ENCODE measurements at regions not wholly inside any gene's neighbourhood (a gene's known extent, or its start where the extent isn't known, plus 50 kb on each side); places are given as distances from the start of the nearest gene placed in this dataset.

- TF ChIP-seq EZH2 (IDR thresholded peaks at IDR 0.05; ENCODE audit: insufficient read depth, poor library complexity, severe bottlenecking) (no peak), EZH2phosphoT487 (IDR thresholded peaks at IDR 0.05; ENCODE audit: insufficient read depth, low read depth) (no peak)
- Histone ChIP-seq H3K9ac (no peak overlapping the region), H3K9me2 (ENCODE audit: insufficient read depth) (no peaks in the 10 kb centered on the region), H3K9me3 (ENCODE audit: low read depth) (no peaks in the 10 kb centered on the region), H3K4me2 (ENCODE audit: unreplicated experiment) (no peak overlapping the region), H3K36me3 (ENCODE audit: low read depth) (no peaks in the 10 kb centered on the region), H3K79me2 (ENCODE audit: insufficient read depth) (no peaks in the 10 kb centered on the region), H2AFZ (no peak overlapping the region), H4K20me1 (ENCODE audit: insufficient read depth) (no peaks in the 10 kb centered on the region), H3F3A (ENCODE audit: insufficient read depth) (no peaks in the 10 kb centered on the region; the same call in 1 of the 2 replicates), H3K4me3 (no peak overlapping the region), H3K27me3 (replicated peaks; ENCODE audit: insufficient read depth) (no peaks in the 10 kb centered on the region), H3K27ac (no peak overlapping the region), H3K4me1 (ENCODE audit: insufficient read depth) (no peaks in the 10 kb centered on the region; the same call in 1 of the 2 replicates)
- in situ Hi-C loops (cut with MboI), result no loop called here
- no peak for DNase-seq
- WGBS, 2 experiments (ENCODE audit: low coverage in 1 of 2, low lambda C conversion rate in 2 of 2, missing lambda C conversion rate in 2 of 2), result 84 to 85% methylated on average over 8 to 9 of the region's 9 CpGs
Measured at GRCh38 chr12:18895540-18895939, 157.6 kb downstream of the CAPZA3 start.

GRCh38 chr12:18895946-18896345 lies 158.0 kb downstream of the CAPZA3 start:
- no peak for DNase-seq
- 76 to 78% methylated on average over 7 of the region's 7 CpGs for WGBS, 2 experiments (ENCODE audit: low coverage in 1 of 2, low lambda C conversion rate in 2 of 2, missing lambda C conversion rate in 2 of 2)
- Histone ChIP-seq H3K27me3 (replicated peaks; ENCODE audit: insufficient read depth) (no peaks in the 10 kb centered on the region), H3K79me2 (ENCODE audit: insufficient read depth) (no peaks in the 10 kb centered on the region), H3K27ac (no peak overlapping the region), H3K4me2 (ENCODE audit: unreplicated experiment) (no peak overlapping the region), H3K4me1 (ENCODE audit: insufficient read depth) (no peaks in the 10 kb centered on the region; the same call in 1 of the 2 replicates), H3F3A (ENCODE audit: insufficient read depth) (no peaks in the 10 kb centered on the region; the same call in 1 of the 2 replicates), H3K4me3 (no peak overlapping the region), H3K9ac (no peak overlapping the region), H4K20me1 (ENCODE audit: insufficient read depth) (no peaks in the 10 kb centered on the region), H2AFZ (no peak overlapping the region), H3K9me2 (ENCODE audit: insufficient read depth) (no peaks in the 10 kb centered on the region), H3K9me3 (ENCODE audit: low read depth) (no peaks in the 10 kb centered on the region), H3K36me3 (ENCODE audit: low read depth) (no peaks in the 10 kb centered on the region)
- in situ Hi-C loops (cut with MboI), result no loop called here
- no peak for TF ChIP-seq EZH2 (IDR thresholded peaks at IDR 0.05; ENCODE audit: insufficient read depth, poor library complexity, severe bottlenecking)
- no peak for TF ChIP-seq EZH2phosphoT487 (IDR thresholded peaks at IDR 0.05; ENCODE audit: insufficient read depth, low read depth)

- peak; percentile 21 for DNase-seq
Measured at GRCh38 chr12:18897823-18898222, 159.9 kb downstream of the CAPZA3 start.

GRCh38 chr12:18898470-18898869 lies 160.6 kb downstream of the CAPZA3 start:
- H3K4me2 ChIP-seq (ENCODE audit: unreplicated experiment), result no peak overlapping the region
- no peaks in the 10 kb centered on the region for H3K9me3 ChIP-seq (ENCODE audit: low read depth)
- WGBS, 2 experiments (ENCODE audit: low coverage in 1 of 2, low lambda C conversion rate in 2 of 2, missing lambda C conversion rate in 2 of 2), result 75 to 79% methylated on average over 2 of the region's 2 CpGs
- no peak overlapping the region for H3K27ac ChIP-seq
- TF ChIP-seq EZH2 (IDR thresholded peaks at IDR 0.05; ENCODE audit: insufficient read depth, poor library complexity, severe bottlenecking), result no peak
- TF ChIP-seq EZH2phosphoT487 (IDR thresholded peaks at IDR 0.05; ENCODE audit: insufficient read depth, low read depth), result no peak
- no peaks in the 10 kb centered on the region; the same call in 1 of the 2 replicates for H3F3A ChIP-seq (ENCODE audit: insufficient read depth)
- no peak overlapping the region for H2AFZ ChIP-seq
- no peaks in the 10 kb centered on the region for H3K79me2 ChIP-seq (ENCODE audit: insufficient read depth)
- no peak overlapping the region for H3K4me3 ChIP-seq
- no peaks in the 10 kb centered on the region for H4K20me1 ChIP-seq (ENCODE audit: insufficient read depth)
- no peaks in the 10 kb centered on the region for H3K36me3 ChIP-seq (ENCODE audit: low read depth)
- DNase-seq, result peak; percentile 6
- H3K27me3 ChIP-seq (replicated peaks; ENCODE audit: insufficient read depth), result no peaks in the 10 kb centered on the region
- no peak overlapping the region for H3K9ac ChIP-seq
- no peaks in the 10 kb centered on the region; the same call in 1 of the 2 replicates for H3K4me1 ChIP-seq (ENCODE audit: insufficient read depth)
- in situ Hi-C loops (cut with MboI), result no loop called here
- no peaks in the 10 kb centered on the region for H3K9me2 ChIP-seq (ENCODE audit: insufficient read depth)

More at GRCh38 chr12:18897823-18898222, 159.9 kb downstream of the CAPZA3 start:
- Histone ChIP-seq H3K9me3 (ENCODE audit: low read depth) (no peaks in the 10 kb centered on the region), H3K9ac (no peak overlapping the region), H3K36me3 (ENCODE audit: low read depth) (no peaks in the 10 kb centered on the region), H3K4me1 (ENCODE audit: insufficient read depth) (no peaks in the 10 kb centered on the region; the same call in 1 of the 2 replicates), H4K20me1 (ENCODE audit: insufficient read depth) (no peaks in the 10 kb centered on the region), H3K4me2 (ENCODE audit: unreplicated experiment) (no peak overlapping the region), H3K27ac (no peak overlapping the region), H3K79me2 (ENCODE audit: insufficient read depth) (no peaks in the 10 kb centered on the region), H3K9me2 (ENCODE audit: insufficient read depth) (no peaks in the 10 kb centered on the region), H3F3A (ENCODE audit: insufficient read depth) (no peaks in the 10 kb centered on the region; the same call in 1 of the 2 replicates), H3K4me3 (no peak overlapping the region), H2AFZ (no peak overlapping the region), H3K27me3 (replicated peaks; ENCODE audit: insufficient read depth) (no peaks in the 10 kb centered on the region)
- no peak for TF ChIP-seq EZH2 (IDR thresholded peaks at IDR 0.05; ENCODE audit: insufficient read depth, poor library complexity, severe bottlenecking)
- no peak for TF ChIP-seq EZH2phosphoT487 (IDR thresholded peaks at IDR 0.05; ENCODE audit: insufficient read depth, low read depth)
- 49 to 52% methylated on average over 5 of the region's 5 CpGs for WGBS, 2 experiments (ENCODE audit: low coverage in 1 of 2, low lambda C conversion rate in 2 of 2, missing lambda C conversion rate in 2 of 2)
- in situ Hi-C loops (cut with MboI), result no loop called here
